HG03064 (cell line): ENCODE measurements at regions not wholly inside any gene's neighbourhood (a gene's known extent, or its start where the extent isn't known, plus 50 kb on each side); places are given as distances from the start of the nearest gene placed in this dataset.

ENCODE experiments used
- ATAC-seq: cut with Tn5 transposase; IDR thresholded peaks from one replicate; pipeline ENCODE4 v1.9.1; 2021; ENCODE audit warnings: low read depth; ENCODE audit not compliant: unreplicated experiment

GRCh38 chr12:31868965-31869364, 90.2 kb upstream of the RESF1 start:
- ATAC-seq = no peak

- no peak for ATAC-seq
Measured at GRCh38 chr12:31867292-31867691, 91.9 kb upstream of the RESF1 start.

- no peak for ATAC-seq
Measured at GRCh38 chr12:31866523-31866922, 92.7 kb upstream of the RESF1 start.

DNA sequence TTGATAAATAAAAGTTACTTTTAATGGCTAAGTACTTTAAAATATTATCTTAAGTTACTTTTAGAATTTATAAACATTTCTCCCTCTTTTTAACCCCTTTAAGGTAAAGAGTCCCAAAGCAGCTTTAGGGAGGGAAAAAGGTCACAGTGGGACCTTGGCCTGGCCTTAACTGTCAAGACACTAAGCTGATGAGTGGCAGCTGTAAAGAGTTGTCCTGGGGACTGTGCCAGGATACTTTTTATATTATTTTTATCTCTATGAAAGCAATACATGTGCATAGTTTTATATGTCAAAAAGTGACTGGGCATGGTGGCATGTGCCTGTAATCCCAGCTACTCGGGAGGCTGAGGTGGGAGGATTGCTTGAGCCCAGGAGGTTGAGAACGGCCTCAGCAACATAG, 94.2 kb upstream of the RESF1 start:
- no peak for ATAC-seq

DNA sequence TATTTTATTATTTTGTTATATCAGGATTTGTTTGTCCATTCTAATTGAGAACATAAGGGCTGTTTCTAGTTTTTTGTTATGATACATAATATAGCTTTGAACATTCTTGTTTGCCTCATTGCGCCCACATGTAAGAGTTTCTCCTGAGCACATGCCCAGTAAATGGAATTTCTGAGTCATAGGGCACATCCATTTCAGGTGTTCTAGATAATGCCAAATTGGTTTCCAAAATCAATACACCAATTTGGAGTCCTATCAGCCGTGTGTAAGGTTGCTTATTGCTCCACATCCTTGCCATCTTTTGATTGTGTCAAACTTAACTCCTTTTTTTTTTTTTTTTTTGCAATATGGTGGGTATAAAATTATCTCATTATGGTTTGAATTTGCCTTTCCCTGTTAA, 97.9 kb upstream of the RESF1 start:
- ATAC-seq = no peak

DNA sequence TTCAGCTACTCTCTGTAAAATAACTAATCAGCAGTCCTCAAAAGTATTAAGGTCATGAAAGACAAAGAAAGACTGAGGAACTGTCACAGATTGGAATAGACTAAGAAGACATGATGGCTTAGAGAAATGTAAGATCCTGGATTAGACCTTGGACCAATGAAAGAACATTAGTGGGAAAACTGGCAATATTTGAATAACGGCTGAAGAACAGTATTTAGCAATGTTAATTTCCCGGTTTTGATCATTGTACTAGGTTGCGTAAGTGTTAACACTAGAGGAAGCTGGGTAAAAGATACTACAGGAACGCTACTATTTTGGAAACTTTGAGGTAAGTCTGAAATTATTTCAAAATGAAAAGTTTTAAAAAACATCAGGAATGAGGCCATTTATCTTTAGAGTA, 98.8 kb upstream of the RESF1 start:
- no peak for ATAC-seq

DNA sequence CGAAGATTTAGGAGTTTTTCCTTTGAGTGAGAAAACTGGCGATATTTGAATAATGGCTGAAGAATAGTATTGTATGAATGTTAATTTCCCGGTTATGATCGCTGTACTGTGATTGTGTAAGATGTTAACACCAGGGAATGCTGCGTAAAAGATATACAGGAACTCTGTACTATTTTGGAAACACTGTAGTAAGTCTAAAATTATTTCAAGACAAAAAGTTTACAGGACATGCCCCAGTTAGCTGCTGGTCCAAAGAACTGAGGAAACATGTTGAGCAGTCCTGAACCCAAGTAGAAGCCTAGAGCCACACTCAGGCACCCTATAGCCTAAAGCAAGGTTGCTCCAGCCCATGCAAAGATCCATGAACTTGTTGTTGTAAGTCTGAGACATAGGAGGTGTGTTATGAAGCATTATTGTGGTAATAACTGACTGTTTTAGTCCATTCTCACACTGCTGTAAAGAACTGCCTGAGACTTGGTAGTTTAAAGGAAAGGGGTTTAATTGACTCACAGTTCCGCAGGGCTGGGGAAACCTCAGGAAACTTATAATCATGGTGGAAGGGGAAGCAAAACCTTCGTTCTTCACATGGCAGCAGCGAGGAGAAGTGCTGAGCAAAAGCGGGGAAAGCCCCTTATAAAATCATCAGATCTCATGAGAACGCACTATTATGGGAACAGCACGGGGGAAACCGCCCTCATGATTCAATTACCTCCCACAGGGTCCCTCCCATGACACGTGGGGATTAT, 99.8 kb upstream of the RESF1 start:
- ATAC-seq = no peak

- ATAC-seq = no peak
Measured at GRCh38 chr12:31855427-31855826, 103.8 kb upstream of the RESF1 start.

DNA sequence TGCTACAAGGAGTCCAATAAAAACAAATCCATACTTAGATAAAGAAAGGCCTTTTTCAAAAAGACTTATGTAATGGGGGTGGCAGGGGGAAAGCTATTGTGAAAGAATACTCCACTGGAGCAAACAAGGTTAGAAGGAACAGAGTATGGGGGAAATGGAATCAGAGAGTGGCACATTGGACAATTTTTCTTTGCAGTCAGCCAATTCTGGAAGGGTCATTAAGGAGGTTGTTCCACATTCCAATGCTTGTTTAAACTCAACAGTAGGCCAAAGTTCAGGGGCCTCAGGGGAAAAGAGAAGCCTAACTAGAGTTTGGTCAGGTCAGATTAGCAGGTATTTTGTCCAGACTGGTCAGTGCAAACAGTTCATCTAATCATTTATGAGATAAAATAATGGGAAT, 105.2 kb upstream of the RESF1 start:
- ATAC-seq = no peak

- no peak for ATAC-seq
Measured at GRCh38 chr12:31853520-31853919, 105.7 kb upstream of the RESF1 start.

- ATAC-seq = no peak
Measured at GRCh38 chr12:31850268-31850667, 108.9 kb upstream of the RESF1 start.

GRCh38 chr12:31849090-31849687, 110.0 kb upstream of the RESF1 start:
- no peak for ATAC-seq

GRCh38 chr12:31846405-31846804, 112.8 kb upstream of the RESF1 start:
- ATAC-seq = no peak

DNA sequence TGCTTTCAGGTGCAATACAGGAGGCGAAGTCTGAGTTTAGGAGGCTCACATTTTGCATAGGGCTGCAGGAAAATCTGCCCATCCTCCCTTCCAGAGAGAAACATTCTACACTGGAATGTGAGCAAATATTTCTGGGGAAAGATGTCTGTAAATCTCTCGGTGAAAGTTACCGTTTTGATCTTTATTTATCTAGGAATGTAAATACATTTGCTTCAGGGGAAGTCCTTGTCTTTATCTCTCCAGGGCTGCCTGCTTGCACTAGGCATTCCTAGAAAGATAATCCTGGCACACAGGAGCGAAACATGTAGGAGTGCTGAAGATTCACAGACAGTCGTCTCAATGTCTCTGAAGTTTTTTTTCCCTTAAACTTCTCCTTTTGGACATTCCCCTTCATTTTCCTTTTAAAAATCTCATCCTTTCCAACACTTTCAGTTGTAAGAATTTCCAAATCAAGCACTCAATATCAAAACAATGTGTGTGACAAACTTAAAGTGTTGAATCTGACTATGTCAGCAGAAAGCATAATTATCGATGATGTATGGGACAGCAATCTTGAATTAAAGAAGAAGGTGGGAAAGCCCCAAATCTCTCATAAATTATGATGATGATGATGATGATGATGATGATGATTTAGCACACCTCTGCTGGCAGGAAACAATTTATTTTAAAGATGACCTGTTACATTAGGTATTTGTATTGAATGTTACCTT, 113.4 kb upstream of the RESF1 start:
- no peak for ATAC-seq

DNA sequence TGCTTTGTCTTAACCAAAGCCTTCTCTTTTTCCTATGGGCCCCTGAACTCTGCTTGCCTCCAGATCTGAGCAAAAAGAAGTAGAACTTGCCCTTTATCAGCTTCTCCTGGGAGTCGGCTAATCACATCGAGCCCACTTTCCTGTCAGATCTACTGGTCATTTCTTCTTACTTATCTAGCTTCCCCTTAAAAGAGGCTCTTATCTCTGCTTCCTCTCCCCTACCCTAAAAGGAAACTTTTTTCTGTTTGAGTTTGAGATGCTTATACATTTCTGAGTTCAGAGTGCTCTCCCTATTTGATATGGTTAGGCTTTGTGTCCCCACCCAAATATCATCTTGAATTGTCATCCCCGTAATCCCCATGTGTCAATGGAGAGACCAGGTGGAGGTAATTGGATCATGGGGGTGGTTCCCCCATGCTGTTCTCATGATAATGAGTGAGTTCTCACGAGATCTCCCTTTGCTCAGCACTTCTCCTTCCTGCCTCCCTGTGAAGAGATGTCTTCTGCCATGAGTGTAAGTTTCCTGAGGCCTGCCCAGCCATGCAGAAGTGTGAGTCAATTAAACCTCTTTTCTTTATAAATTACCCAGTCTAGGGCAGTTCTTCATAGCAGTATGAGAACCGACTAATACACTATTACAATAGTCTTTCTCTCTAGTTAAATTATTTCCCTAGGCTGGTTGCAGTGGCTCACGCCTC, 114.7 kb upstream of the AMN1 start:
- ATAC-seq = no peak

GRCh38 chr12:31837913-31838312, 109.1 kb upstream of the AMN1 start:
- no peak for ATAC-seq

DNA sequence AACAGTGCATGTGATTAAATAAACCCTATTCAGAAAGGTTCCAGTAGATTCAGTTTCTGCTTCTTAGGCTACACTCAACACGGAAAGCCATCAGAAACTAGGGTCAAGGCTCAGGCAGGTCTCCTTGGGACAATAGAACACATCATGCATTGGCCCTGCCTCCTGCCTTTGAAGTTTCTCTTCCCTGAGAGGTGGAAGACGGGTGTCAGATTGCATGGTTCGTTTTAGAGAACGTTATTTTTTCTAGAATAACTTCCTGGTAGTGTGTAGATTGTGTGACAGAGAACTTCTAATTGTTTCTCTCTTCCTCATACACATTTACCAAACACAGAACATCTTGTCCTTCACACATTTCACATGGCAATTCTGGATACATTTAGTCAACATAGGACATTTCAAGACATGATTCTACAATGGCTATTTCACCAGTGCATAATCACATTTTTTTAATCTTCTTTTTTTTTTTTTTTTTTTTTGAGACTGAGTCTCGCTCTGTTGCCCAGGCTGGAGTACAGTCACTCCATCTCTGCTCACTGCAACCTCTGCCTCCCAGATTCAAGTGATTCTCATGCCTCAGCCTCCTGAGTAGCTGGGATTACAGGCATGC, 106.6 kb upstream of the AMN1 start:
- ATAC-seq = no peak

- ATAC-seq = no peak
Measured at GRCh38 chr12:31834150-31834549, 105.3 kb upstream of the AMN1 start.

DNA sequence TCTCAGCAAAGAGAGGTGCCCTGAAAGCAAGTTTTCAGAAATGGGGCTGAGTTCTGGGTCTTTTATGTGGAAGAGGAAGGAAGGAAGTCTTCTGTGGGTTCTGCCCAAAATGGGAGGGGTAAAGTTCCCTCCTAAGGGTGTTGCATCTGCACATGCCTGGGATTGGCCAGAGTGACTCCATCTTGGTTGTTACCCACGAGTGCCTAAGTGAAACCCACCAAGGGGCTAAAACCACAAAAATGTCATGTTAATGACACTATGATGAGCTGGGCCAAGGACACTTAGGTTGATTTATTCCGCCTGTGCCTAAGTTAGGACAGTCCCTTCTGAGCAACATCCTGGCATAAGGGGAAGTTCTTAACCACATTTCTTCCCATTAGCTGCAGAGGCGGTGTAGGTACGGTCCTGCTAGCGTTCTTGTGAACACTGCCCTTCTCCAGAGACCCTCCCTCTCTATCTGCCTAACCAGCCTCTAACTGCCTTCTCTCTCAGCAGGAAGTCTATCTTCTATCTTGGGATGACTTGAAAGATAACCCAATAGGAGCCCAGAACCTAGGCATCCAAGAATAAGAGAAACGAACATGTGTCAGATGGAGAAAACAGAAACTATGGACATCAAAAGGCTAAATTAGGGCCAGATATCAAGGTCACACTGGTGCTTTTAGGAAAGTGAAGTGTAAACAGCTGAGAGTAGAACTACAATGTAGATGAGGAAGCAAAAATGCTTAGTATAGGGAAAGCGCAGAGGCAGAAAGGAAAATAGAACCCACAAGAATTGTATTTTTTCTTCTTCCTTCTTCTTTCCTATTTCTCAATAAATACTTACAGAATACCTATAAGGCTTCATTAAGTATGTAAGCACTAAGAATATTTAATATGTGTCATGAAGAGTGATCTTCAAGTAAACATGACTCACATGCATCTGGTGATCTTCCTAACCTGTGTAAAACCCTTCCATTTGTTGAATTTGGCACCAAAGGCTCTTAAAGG, 104.2 kb upstream of the AMN1 start:
- ATAC-seq = peak; percentile 68

- ATAC-seq = no peak
Measured at GRCh38 chr12:31828071-31828470, 99.2 kb upstream of the AMN1 start.
